Smooth muscle cell (in vitro differentiated cells): ENCODE measurements at regions not wholly inside any gene's neighbourhood (a gene's known extent, or its start where the extent isn't known, plus 50 kb on each side); places are given as distances from the start of the nearest gene placed in this dataset.

ENCODE experiments used
- DNase-seq: peaks from one replicate; lab custom pipeline; 2025; ENCODE audit not compliant: unreplicated experiment; lab: John Stamatoyannopoulos, UW
- H2AFZ ChIP-seq: fragments of 200-600 bp; sonication (generic); 2 replicates; pipeline ENCODE4 v1.6.0; 2016; ENCODE audit warnings: antibody characterized with exemption, low read depth, mild to moderate bottlenecking
- H3F3A ChIP-seq: fragments of 200-600 bp; sonication (generic); 2 replicates; pipeline ENCODE4 v1.6.0; 2017; ENCODE audit warnings: antibody characterized with exemption, low read depth
- H3K27ac ChIP-seq: fragments of 200-600 bp; sonication (generic); 2 replicates; pipeline ENCODE4 v1.5.1; 2016; ENCODE audit warnings: low read depth, mild to moderate bottlenecking
- H3K27me3 ChIP-seq: fragments of 200-600 bp; sonication (generic); 2 replicates; pipeline ENCODE4 v1.6.1; 2016; ENCODE audit warnings: low read depth, mild to moderate bottlenecking
- H3K36me3 ChIP-seq: fragments of 200-600 bp; sonication (generic); 2 replicates; pipeline ENCODE4 v1.5.1; 2016; ENCODE audit warnings: low read depth
- H3K4me1 ChIP-seq: fragments of 200-600 bp; sonication (generic); 2 replicates; pipeline ENCODE4 v1.5.1; 2016; ENCODE audit warnings: low read depth
- H3K4me2 ChIP-seq: fragments of 200-600 bp; sonication (generic); 2 replicates; pipeline ENCODE4 v1.6.0; 2016; ENCODE audit warnings: mild to moderate bottlenecking
- H3K4me3 ChIP-seq: fragments of 200-600 bp; sonication (generic); 2 replicates; pipeline ENCODE4 v1.5.1; 2016; ENCODE audit warnings: mild to moderate bottlenecking
- H3K79me2 ChIP-seq: fragments of 200-600 bp; sonication (generic); 2 replicates; pipeline ENCODE4 v1.6.0; 2016; ENCODE audit warnings: low read depth, mild to moderate bottlenecking
- H3K9ac ChIP-seq: fragments of 200-600 bp; sonication (generic); 2 replicates; pipeline ENCODE4 v1.6.0; 2016; ENCODE audit warnings: low read depth
- H3K9me3 ChIP-seq: fragments of 200-600 bp; sonication (generic); replicated peaks from 2 replicates; pipeline ENCODE4 v1.5.1; 2016; ENCODE audit warnings: low read depth
- H4K20me1 ChIP-seq: fragments of 200-600 bp; sonication (generic); 2 replicates; pipeline ENCODE4 v1.6.0; 2016; ENCODE audit warnings: low read depth
- WGBS: methylation state at CpG from one replicate; pipeline ENCODE4 v1.1.7; 2016; ENCODE audit warnings: low lambda C conversion rate; 5-methylcytosine and 5-hydroxymethylcytosine counted together
- TF ChIP-seq, protein P1 (sequence below): fragments of 200-600 bp; sonication (generic); IDR thresholded peaks from 2 replicates; pipeline ENCODE4 v1.5.1; 2017; ENCODE audit warnings: borderline replicate concordance, mild to moderate bottlenecking, antibody characterized with exemption; ENCODE audit not compliant: insufficient read depth, poor library complexity, severe bottlenecking

DNA sequence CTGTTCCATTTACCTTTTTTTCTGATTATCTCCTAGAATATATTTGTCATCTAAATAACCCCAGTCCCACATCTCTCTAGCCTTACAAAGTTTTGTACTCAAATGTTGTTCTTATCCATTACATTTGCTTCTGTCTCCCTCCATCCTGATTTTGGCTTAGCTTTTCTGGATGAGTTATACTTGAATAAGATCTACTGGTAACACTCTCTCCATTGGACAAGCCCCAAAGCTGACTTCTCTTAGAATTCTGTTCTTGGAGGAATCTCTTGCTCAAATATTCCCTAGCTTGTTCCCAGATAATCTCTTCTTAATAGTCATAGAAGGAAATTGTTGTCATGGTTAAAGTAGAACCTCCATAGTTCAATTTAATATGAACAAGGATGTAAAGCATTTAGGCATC lies 115.5 kb upstream of the HS3ST1 start:
- Histone ChIP-seq H3K27me3 (no peaks in the 10 kb centered on the region), H3K9ac (no peak overlapping the region), H3F3A (no peaks in the 10 kb centered on the region), H3K79me2 (no peaks in the 10 kb centered on the region), H3K27ac (no peak overlapping the region), H3K4me3 (no peak overlapping the region), H3K36me3 (no peaks in the 10 kb centered on the region), H3K4me2 (no peak overlapping the region), H4K20me1 (no peaks in the 10 kb centered on the region), H3K9me3 (no peaks in the 10 kb centered on the region), H3K4me1 (no peaks in the 10 kb centered on the region), H2AFZ (no peak overlapping the region)
- TF ChIP-seq, protein P1, sequence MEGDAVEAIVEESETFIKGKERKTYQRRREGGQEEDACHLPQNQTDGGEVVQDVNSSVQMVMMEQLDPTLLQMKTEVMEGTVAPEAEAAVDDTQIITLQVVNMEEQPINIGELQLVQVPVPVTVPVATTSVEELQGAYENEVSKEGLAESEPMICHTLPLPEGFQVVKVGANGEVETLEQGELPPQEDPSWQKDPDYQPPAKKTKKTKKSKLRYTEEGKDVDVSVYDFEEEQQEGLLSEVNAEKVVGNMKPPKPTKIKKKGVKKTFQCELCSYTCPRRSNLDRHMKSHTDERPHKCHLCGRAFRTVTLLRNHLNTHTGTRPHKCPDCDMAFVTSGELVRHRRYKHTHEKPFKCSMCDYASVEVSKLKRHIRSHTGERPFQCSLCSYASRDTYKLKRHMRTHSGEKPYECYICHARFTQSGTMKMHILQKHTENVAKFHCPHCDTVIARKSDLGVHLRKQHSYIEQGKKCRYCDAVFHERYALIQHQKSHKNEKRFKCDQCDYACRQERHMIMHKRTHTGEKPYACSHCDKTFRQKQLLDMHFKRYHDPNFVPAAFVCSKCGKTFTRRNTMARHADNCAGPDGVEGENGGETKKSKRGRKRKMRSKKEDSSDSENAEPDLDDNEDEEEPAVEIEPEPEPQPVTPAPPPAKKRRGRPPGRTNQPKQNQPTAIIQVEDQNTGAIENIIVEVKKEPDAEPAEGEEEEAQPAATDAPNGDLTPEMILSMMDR = no peak
- DNase-seq = no peak

DNA sequence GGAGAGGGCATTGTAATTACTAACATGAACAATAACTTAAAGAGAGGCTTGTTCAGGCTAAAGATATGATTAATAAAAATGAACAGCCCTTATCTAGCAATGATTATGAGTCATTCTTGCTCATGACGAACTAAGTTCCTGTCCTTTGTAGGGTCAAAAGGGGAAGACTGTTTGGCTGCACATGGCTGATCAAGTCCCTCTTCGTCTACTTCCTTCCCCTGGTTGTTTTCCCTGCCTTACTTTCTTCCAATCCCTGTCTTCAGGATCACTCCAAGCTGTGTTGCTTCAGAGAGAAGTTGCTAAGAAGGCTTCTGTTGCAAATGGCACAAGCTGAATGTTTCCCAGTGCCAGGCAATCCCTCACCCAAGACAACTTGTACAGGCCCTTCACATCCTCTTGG lies 115.0 kb upstream of the HS3ST1 start:
- Histone ChIP-seq H3K27me3 (no peaks in the 10 kb centered on the region), H4K20me1 (no peaks in the 10 kb centered on the region), H3F3A (no peaks in the 10 kb centered on the region), H3K79me2 (no peaks in the 10 kb centered on the region), H3K9me3 (no peaks in the 10 kb centered on the region), H3K36me3 (no peaks in the 10 kb centered on the region), H3K4me3 (no peak overlapping the region), H2AFZ (no peak overlapping the region), H3K9ac (no peak overlapping the region), H3K27ac (no peak overlapping the region), H3K4me2 (no peak overlapping the region), H3K4me1 (no peaks in the 10 kb centered on the region)
- TF ChIP-seq, protein P1 = no peak
- WGBS = 40% methylated on average over 2 of the region's 2 CpGs
- no peak for DNase-seq

DNA sequence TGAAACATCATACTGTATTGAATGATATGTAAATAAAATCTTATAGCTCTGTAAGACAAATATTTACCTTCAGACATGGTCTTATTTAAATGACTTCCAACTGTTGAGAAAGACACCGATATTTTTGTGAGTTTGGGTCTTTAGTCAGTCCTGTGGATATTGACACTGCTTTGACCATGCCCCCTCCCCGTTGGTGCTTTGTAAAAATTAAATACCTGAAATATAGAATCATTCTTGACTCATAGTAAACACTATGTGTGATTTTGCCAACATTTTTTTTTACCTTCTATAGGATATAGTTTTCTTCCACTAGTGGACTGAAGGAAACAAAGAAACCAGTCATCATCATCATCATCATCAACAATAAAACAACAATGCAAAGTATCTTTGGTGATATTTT lies 114.3 kb upstream of the HS3ST1 start:
- DNase-seq = no peak
- no peak overlapping the region for H3K4me2 ChIP-seq

DNA sequence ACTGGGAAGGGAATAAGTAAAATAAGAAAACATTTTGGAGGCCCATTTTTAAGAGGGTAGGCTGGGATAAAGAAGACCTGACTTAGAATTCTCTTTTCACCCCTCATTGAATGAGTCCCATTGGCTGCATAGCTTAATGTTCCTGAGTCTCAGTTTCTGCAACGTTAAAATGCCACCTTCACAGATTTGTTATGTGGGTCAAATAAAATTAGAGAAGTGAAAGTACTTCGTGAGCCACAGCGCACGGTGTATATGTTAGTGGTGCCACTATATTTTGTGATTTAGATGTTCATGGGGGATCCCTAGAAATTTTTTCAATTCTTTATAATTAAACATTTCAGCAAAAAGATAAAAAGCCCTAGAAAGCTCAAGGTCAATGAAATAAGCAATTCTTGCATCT lies 109.2 kb upstream of the HS3ST1 start:
- no peaks in the 10 kb centered on the region for H3K9me3 ChIP-seq
- no peak overlapping the region for H3K27ac ChIP-seq
- DNase-seq = no peak
- H3K79me2 ChIP-seq = no peaks in the 10 kb centered on the region
- H3K4me1 ChIP-seq = peaks cover 9% of the 10 kb centered on the region
- TF ChIP-seq, protein P1 = no peak
- no peak overlapping the region for H3K4me2 ChIP-seq
- 85% methylated on average over 4 of the region's 4 CpGs for WGBS
- no peaks in the 10 kb centered on the region for H3K36me3 ChIP-seq
- no peaks in the 10 kb centered on the region for H3K27me3 ChIP-seq
- no peak overlapping the region for H2AFZ ChIP-seq
- no peak overlapping the region for H3K9ac ChIP-seq
- H3F3A ChIP-seq = no peaks in the 10 kb centered on the region
- no peak overlapping the region for H3K4me3 ChIP-seq
- H4K20me1 ChIP-seq = no peaks in the 10 kb centered on the region

More for the DNA sequence above, 114.3 kb upstream of the HS3ST1 start:
- no peaks in the 10 kb centered on the region for H3F3A ChIP-seq
- H3K36me3 ChIP-seq = no peaks in the 10 kb centered on the region
- no peak overlapping the region for H3K4me3 ChIP-seq
- no peaks in the 10 kb centered on the region for H3K79me2 ChIP-seq
- H3K27ac ChIP-seq = no peak overlapping the region
- no peaks in the 10 kb centered on the region for H3K9me3 ChIP-seq
- no peak overlapping the region for H3K9ac ChIP-seq
- H4K20me1 ChIP-seq = no peaks in the 10 kb centered on the region
- H3K4me1 ChIP-seq = no peaks in the 10 kb centered on the region
- no peak overlapping the region for H2AFZ ChIP-seq
- no peaks in the 10 kb centered on the region for H3K27me3 ChIP-seq
- 89% methylated on average over 2 of the region's 2 CpGs for WGBS
- TF ChIP-seq, protein P1 = no peak
